ENCODE measurements at regions not wholly inside any gene's neighbourhood (a gene's known extent, or its start where the extent isn't known, plus 50 kb on each side); places are given as distances from the start of the nearest gene placed in this dataset.

GRCh38 chr6:78810698-78811097 is 56.7 kb upstream of the IRAK1BP1 start:
- Histone ChIP-seq H3K36me3 (ENCODE audit: low read length) (no peaks in the 10 kb centered on the region), H3K9me3 (ENCODE audit: insufficient read depth, low read length) (no peaks in the 10 kb centered on the region), H3K27ac (ENCODE audit: low read depth, low read length) (no peak overlapping the region), H2AFZ (ENCODE audit: low read depth, low read length, severe bottlenecking) (no peak overlapping the region), H3K9ac (ENCODE audit: low read length) (no peak overlapping the region), H4K20me1 (ENCODE audit: low read depth, low read length) (no peaks in the 10 kb centered on the region), H3K9me2 (replicated peaks; ENCODE audit: insufficient read depth, low read length) (no peaks in the 10 kb centered on the region), H3K4me3 (ENCODE audit: insufficient read depth, low read length, poor library complexity, severe bottlenecking) (no peak overlapping the region), H3K79me2 (ENCODE audit: insufficient read depth, low read length) (no peaks in the 10 kb centered on the region), H3K27me3 (ENCODE audit: low read length) (no peaks in the 10 kb centered on the region), H3K4me2 (ENCODE audit: low read depth, low read length, poor library complexity, severe bottlenecking) (no peak overlapping the region), H3F3A (ENCODE audit: insufficient read depth) (no peaks in the 10 kb centered on the region)
- TF ChIP-seq CTCF (IDR thresholded peaks at IDR 0.05; ENCODE audit: insufficient read depth, low read length, poor library complexity, severe bottlenecking) (no peak), EZH2phosphoT487 (conservative IDR thresholded peaks at IDR 0.05; ENCODE audit: low read length) (no peak)

All from SU-DHL-6 (cell line).